Esophagus muscularis mucosa (tissue), 4 donors: ENCODE measurements at regions not wholly inside any gene's neighbourhood (a gene's known extent, or its start where the extent isn't known, plus 50 kb on each side); places are given as distances from the start of the nearest gene placed in this dataset.

ENCODE experiments used
- DNase-seq: peaks from one replicate; pipeline ENCODE4 v3.0.0-alpha.2; 2017; ENCODE audit errors: extremely low spot score
- H3K27ac ChIP-seq, 4 donors: fragments of 200-600 bp; sonication (generic); replicated peaks in 1 of 4; 1 replicate in 3 of 4; 2 replicates in 1 of 4; pipeline ENCODE4 v1.5.1; 2016 to 2019; ENCODE audit warnings: mild to moderate bottlenecking in 1 of 4
- H3K27me3 ChIP-seq, 4 donors: fragments of 200-600 bp; sonication (generic); one replicate each; pipeline versions ENCODE4 v1.5.1 to v1.6.0; 2016 to 2019
- H3K36me3 ChIP-seq, 4 donors: fragments of 200-600 bp; sonication (generic); one replicate each; pipeline ENCODE4 v1.5.1; 2016 to 2019
- H3K4me1 ChIP-seq, 4 donors: fragments of 200-600 bp; sonication (generic); one replicate each; pipeline ENCODE4 v1.5.1; 2016 to 2019
- H3K4me3 ChIP-seq, 4 donors: fragments of 200-600 bp; sonication (generic); 1 replicate in 2 of 4; 2 replicates in 2 of 4; pipeline ENCODE4 v1.5.1; 2016 to 2019; ENCODE audit warnings: mild to moderate bottlenecking in 4 of 4, moderate library complexity in 1 of 4
- H3K9me3 ChIP-seq, 4 donors: fragments of 200-600 bp; sonication (generic); 1 replicate in 3 of 4; 2 replicates in 1 of 4; pipeline ENCODE4 v1.5.1; 2016 to 2019
- CTCF ChIP-seq, 3 experiments: fragments of 200-600 bp in 2 of 3; fragments of 450-650 bp in 1 of 3; sonication (generic) in 2 of 3; IDR thresholded peaks; one replicate each; pipeline ENCODE4 v1.5.1; 2017 to 2019; ENCODE audit warnings: antibody characterized with exemption in 3 of 3, mild to moderate bottlenecking in 2 of 3, moderate library complexity in 1 of 3
- EP300 ChIP-seq: sonication (generic); formaldehyde crosslinking; IDR thresholded peaks from one replicate; pipeline ENCODE4 v1.6.1; 2017; ENCODE audit warnings: antibody characterized with exemption
- POLR2A ChIP-seq: fragments of 450-650 bp; IDR thresholded peaks from one replicate; pipeline ENCODE4 v1.6.1; 2017; ENCODE audit warnings: antibody characterized with exemption, moderate library complexity, mild to moderate bottlenecking, low read depth
- POLR2AphosphoS5 ChIP-seq, 2 donors: sonication (generic); formaldehyde crosslinking; IDR thresholded peaks; one replicate each; pipeline ENCODE4 v1.6.1; 2017; ENCODE audit warnings: antibody characterized with exemption in 2 of 2
- WGBS: methylation state at CpG from one replicate; pipeline ENCODE4 v1.1.5; 2018; 5-methylcytosine and 5-hydroxymethylcytosine counted together
- intact Hi-C: fragments of 100-400 bp; cut with DNase I; formaldehyde crosslinking; loops from one replicate; pipeline ENCODE4 v1.15.1; 2023

GRCh38 chr12:115042341-115042740 is 358.4 kb upstream of the TBX3 start:
- Histone ChIP-seq H3K36me3 (no peaks in the 10 kb centered on the region), H3K4me1 (no peaks in the 10 kb centered on the region), H3K27me3 (no peaks in the 10 kb centered on the region), H3K9me3 (peaks cover 0 to 5% (median 0%) of the 10 kb centered on the region in 4 donors), H3K27ac (no peak overlapping the region), H3K4me3 (no peak overlapping the region)
- intact Hi-C loops, result no loop called here
- TF ChIP-seq EP300 (no peak), POLR2AphosphoS5 (IDR thresholded peaks at IDR 0.05) (no peak), CTCF (IDR thresholded peaks at IDR 0.05) (no peak), POLR2A (no peak)
- DNase-seq, result no peak

- H3K27me3 ChIP-seq, result no peaks in the 10 kb centered on the region
- H3K4me1 ChIP-seq, result peaks cover 0 to 4% (median 0%) of the 10 kb centered on the region in 4 donors
- no peak overlapping the region for H3K27ac ChIP-seq
- DNase-seq, result no peak
- intact Hi-C loops, result no loop called here
- no peaks in the 10 kb centered on the region for H3K36me3 ChIP-seq
- TF ChIP-seq POLR2A, result no peak
- TF ChIP-seq POLR2AphosphoS5 (IDR thresholded peaks at IDR 0.05), result no peak
- TF ChIP-seq CTCF (IDR thresholded peaks at IDR 0.05), result no peak
- no peak for TF ChIP-seq EP300
- H3K9me3 ChIP-seq, result peaks cover 0 to 5% (median 0%) of the 10 kb centered on the region in 4 donors
- WGBS, result 64% methylated on average over 2 of the region's 2 CpGs
- H3K4me3 ChIP-seq, result no peak overlapping the region
Observed at GRCh38 chr12:115037830-115038229, 353.9 kb upstream of the TBX3 start.

- intact Hi-C loops, result no loop called here
- 28% methylated on average over 2 of the region's 2 CpGs for WGBS
- Histone ChIP-seq H3K4me3 (no peak overlapping the region), H3K36me3 (no peaks in the 10 kb centered on the region), H3K27ac (no peak overlapping the region), H3K27me3 (no peaks in the 10 kb centered on the region), H3K9me3 (no peaks in the 10 kb centered on the region), H3K4me1 (peaks cover 0 to 4% (median 0%) of the 10 kb centered on the region in 4 donors)
- TF ChIP-seq EP300 (no peak), POLR2A (no peak), POLR2AphosphoS5 (IDR thresholded peaks at IDR 0.05) (no peak), CTCF (IDR thresholded peaks at IDR 0.05) (no peak)
- DNase-seq, result no peak
Observed at GRCh38 chr12:115035535-115036107, 351.6 kb upstream of the TBX3 start.

- no peak overlapping the region for H3K27ac ChIP-seq
- no peaks in the 10 kb centered on the region for H3K27me3 ChIP-seq
- H3K9me3 ChIP-seq, result no peaks in the 10 kb centered on the region
- no peak overlapping the region for H3K4me3 ChIP-seq
- intact Hi-C loops, result no loop called here
- WGBS, result 85% methylated on average over 3 of the region's 3 CpGs
- H3K4me1 ChIP-seq, result peaks cover 0 to 4% (median 0%) of the 10 kb centered on the region in 4 donors
- no peaks in the 10 kb centered on the region for H3K36me3 ChIP-seq
- TF ChIP-seq EP300 (no peak), POLR2A (no peak), CTCF (IDR thresholded peaks at IDR 0.05) (no peak), POLR2AphosphoS5 (IDR thresholded peaks at IDR 0.05) (no peak)
- DNase-seq, result peak; percentile 45
Observed at GRCh38 chr12:115032521-115032920, 348.5 kb upstream of the TBX3 start.

GRCh38 chr12:115030017-115030416 is 346.0 kb upstream of the TBX3 start:
- TF ChIP-seq EP300, result no peak
- no peak for TF ChIP-seq POLR2A
- no peak for TF ChIP-seq CTCF (IDR thresholded peaks at IDR 0.05)
- no peak for TF ChIP-seq POLR2AphosphoS5 (IDR thresholded peaks at IDR 0.05)
- H3K27me3 ChIP-seq, result no peaks in the 10 kb centered on the region
- H3K9me3 ChIP-seq, result no peaks in the 10 kb centered on the region
- 92% methylated on average over 3 of the region's 3 CpGs for WGBS
- H3K4me3 ChIP-seq, result no peak overlapping the region
- no peaks in the 10 kb centered on the region for H3K4me1 ChIP-seq
- H3K36me3 ChIP-seq, result no peaks in the 10 kb centered on the region
- intact Hi-C loops, result no loop called here
- no peak for DNase-seq
- H3K27ac ChIP-seq, result no peak overlapping the region
